ENCODE measurements at regions not wholly inside any gene's neighbourhood (a gene's known extent, or its start where the extent isn't known, plus 50 kb on each side); places are given as distances from the start of the nearest gene placed in this dataset.

DNA sequence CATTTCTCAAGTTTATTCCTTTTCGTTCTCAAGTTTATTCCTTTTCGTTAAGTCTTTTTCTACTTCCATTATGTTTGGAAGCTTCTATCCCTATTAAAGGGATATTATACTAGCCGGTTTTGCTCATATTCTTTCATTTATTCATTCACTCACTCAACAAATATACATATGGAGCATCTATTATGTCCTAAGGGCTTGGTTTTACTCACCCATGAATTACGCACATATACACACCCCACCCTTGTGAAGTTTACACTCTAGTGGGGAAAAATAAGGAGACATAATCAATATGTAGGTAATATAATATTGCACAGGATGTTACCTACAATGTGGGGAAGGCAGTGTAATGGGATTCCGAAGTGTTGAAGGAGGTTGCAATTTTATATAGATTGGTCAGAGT is 90.5 kb downstream of the ACTL7B start:
- TF ChIP-seq, protein P1, sequence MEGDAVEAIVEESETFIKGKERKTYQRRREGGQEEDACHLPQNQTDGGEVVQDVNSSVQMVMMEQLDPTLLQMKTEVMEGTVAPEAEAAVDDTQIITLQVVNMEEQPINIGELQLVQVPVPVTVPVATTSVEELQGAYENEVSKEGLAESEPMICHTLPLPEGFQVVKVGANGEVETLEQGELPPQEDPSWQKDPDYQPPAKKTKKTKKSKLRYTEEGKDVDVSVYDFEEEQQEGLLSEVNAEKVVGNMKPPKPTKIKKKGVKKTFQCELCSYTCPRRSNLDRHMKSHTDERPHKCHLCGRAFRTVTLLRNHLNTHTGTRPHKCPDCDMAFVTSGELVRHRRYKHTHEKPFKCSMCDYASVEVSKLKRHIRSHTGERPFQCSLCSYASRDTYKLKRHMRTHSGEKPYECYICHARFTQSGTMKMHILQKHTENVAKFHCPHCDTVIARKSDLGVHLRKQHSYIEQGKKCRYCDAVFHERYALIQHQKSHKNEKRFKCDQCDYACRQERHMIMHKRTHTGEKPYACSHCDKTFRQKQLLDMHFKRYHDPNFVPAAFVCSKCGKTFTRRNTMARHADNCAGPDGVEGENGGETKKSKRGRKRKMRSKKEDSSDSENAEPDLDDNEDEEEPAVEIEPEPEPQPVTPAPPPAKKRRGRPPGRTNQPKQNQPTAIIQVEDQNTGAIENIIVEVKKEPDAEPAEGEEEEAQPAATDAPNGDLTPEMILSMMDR (IDR thresholded peaks at IDR 0.05): no peak
- no peak overlapping the region for H3K27ac ChIP-seq

DNA sequence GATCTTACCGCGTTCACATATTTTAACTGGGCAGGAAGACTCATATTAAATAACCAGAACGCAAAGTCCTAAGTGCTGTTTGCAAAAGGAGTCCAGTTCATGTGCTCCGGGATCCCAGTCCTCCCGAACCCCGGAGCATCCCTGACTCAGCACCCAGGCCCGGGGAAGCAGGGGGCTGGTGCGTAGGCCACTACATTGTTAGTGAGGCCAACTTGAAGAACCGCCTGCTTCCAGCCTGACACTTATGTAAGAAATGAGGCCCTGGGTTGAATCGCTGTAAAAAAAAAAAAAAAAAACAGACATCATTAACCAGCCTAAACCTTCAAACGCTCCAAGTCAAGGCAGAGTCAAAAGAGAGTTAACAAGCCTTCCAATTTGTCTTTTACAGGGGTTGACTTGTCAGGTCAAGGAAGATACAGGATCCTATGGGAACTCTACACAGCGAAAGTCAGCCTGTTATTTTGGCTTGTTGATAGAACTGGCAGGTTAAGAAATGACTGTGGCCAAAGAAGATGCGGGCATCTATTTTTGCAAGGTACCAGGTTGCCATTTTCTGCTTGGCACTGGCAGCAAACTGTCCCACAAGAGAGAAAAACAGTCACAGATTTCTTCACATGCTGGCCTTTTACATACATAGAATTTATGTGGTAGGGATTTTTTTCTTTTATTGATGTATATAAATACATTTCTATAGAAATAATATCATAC is 93.3 kb downstream of the ACTL7B start:
- no peak for TF ChIP-seq ZFX (IDR thresholded peaks at IDR 0.05; ENCODE audit: borderline replicate concordance)
- TF ChIP-seq, protein P1 (IDR thresholded peaks at IDR 0.05): no peak
- H3K27ac ChIP-seq: no peak overlapping the region

DNA sequence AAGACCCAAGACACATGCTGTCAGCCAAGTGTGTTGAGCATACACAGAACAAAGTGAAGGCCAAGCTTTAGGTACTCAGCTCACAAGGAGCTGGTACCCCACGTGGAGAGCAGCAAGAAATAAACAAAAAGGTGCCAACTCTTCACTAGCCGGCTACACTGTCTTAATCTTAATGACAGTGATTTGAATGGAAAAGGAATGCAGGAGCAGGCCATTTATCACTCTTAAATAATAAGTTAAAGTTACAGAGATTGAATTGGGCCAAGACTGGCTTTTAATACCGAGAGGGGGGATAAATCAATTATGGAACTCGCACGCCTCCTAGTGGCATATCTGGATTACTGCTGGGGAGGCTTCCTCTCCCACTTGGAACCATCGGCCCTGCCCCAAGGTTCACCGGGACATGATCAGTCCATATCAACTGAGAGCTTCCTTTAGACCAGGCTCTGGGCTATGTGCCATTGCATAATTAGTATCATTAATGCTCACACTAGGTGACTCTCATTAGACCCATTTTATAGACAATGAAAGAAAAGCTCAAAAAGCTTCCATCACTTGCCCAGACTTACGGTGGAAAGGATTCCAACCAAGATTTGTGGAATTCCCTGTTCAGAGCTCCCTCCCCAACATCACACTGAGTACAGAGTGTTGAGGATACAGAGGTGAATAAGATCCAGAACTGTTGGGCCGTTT is 94.0 kb downstream of the ACTL7B start:
- TF ChIP-seq, protein P1 (IDR thresholded peaks at IDR 0.05): peak; percentile 86
- no peak for TF ChIP-seq ZFX (IDR thresholded peaks at IDR 0.05; ENCODE audit: borderline replicate concordance)
- H3K27ac ChIP-seq: no peak overlapping the region

DNA sequence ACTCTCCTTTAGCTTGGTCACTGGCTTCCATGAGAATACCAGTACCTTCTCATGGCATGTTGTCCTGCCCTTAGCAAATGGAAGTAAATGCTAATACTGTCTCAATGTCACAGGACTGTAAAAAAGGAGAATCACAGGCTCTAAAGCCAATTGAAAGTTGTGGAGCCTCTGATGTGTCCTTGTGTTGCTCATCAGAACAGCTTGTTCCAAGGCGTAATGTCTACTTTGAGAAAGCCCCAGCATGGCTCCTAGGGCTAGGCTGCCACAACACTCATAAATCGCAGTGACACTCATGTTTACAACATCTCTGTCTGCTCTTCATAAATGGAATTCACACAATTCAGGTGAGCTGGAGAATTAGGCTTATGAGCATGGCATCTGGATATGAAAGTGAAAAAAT is 94.9 kb downstream of the ACTL7B start:
- no peak overlapping the region for H3K27ac ChIP-seq
- TF ChIP-seq, protein P1 (IDR thresholded peaks at IDR 0.05): no peak
- no peak for TF ChIP-seq ZFX (IDR thresholded peaks at IDR 0.05; ENCODE audit: borderline replicate concordance)

DNA sequence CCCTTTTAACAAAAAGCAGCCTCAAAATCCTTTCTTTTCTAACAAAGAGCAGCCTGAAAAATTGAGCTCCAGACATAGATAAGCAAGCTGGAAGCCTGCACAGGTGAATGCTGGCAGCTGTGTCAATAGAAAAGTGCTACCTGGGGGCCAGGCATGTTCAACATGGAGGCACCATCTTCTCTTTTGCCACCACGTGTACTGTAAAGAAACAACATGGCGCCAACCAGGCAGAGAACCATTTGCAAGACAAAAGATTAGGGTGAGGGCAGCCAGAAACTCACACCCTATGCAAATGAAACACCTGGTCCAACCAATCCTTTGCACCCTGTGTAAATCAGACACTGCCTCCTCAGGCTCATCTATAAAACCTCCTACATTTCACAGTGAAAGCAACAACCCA is 96.0 kb downstream of the ACTL7B start:
- H3K27ac ChIP-seq: no peak overlapping the region
- TF ChIP-seq ZFX (IDR thresholded peaks at IDR 0.05; ENCODE audit: borderline replicate concordance): no peak
- TF ChIP-seq, protein P1 (IDR thresholded peaks at IDR 0.05): no peak

DNA sequence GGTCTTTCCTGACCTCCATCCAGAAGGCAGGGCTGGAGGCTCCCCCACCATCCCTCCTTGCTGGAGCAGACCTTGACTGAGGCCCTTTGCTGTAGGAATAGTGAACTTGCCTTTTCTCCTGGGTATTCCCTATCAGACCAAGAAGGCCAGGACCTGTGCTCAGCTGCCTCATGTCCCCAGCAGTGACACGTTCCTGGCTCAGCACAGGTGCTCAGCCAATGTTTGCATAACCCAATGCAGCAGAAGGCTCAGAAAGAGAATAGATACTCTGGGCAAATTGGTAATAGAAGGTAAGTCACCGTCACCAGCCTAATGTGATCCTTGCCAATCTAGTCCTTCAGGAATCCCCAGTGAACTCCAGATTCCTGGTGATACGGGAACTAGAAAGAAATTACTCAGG is 96.4 kb downstream of the ACTL7B start:
- TF ChIP-seq, protein P1 (IDR thresholded peaks at IDR 0.05): no peak
- no peak for TF ChIP-seq ZFX (IDR thresholded peaks at IDR 0.05; ENCODE audit: borderline replicate concordance)
- H3K27ac ChIP-seq: no peak overlapping the region

DNA sequence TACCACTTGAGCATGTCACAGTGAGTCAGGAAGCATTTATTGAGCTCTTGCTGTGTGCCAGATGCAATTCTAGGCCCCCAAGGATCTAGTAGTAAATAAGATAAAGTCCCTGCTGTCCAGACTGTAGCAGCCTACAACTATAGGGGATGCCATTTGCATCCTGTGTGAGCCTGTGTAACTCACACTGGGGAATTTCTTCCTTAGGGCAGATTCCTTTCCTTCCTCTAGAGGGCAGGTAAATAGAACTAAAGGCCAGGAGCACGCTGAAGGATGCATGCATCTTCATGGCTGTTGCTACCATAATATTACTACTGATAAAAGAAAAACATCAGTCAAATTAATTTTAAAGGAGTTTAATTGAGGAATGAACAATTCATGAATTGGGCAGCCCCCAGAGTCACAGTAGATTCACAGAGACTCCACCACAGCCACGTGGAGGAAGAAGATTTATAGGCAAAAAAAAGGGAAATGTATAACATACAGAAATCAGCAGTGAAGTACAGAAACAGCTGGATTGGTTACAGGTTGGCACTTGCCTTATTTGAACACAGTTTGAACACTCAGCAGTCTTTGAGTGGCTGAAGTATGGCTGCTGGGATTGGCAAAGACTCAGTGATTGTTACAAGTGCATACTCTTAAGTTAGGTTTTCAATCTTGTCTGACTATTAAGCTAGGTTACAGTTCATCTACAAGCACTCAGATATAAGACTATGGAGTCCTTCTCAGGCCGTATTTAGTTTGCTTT is 98.9 kb downstream of the ACTL7B start:
- H3K27ac ChIP-seq: no peak overlapping the region
- no peak for TF ChIP-seq ZFX (IDR thresholded peaks at IDR 0.05; ENCODE audit: borderline replicate concordance)
- TF ChIP-seq, protein P1 (IDR thresholded peaks at IDR 0.05): peak; percentile 59

All from 22Rv1 (cell line).